Testis (tissue), 2 donors: ENCODE measurements at regions not wholly inside any gene's neighbourhood (a gene's known extent, or its start where the extent isn't known, plus 50 kb on each side); places are given as distances from the start of the nearest gene placed in this dataset.

Source experiments
- DNase-seq: peaks from one replicate; pipeline ENCODE4 v3.0.0-alpha.2; 2019
- H3K27ac ChIP-seq, 2 donors: fragments of 200-600 bp; sonication (generic); one replicate each; pipeline ENCODE4 v1.5.1; 2019
- H3K27me3 ChIP-seq: fragments of 200-600 bp; sonication (generic); one replicate; pipeline ENCODE4 v1.5.1; 2019
- H3K36me3 ChIP-seq: fragments of 200-600 bp; sonication (generic); one replicate; pipeline ENCODE4 v1.5.1; 2017; ENCODE audit warnings: low read depth; ENCODE audit errors: missing control alignments
- H3K4me1 ChIP-seq: fragments of 200-600 bp; sonication (generic); one replicate; pipeline ENCODE4 v1.5.1; 2019
- H3K4me3 ChIP-seq, 2 donors: fragments of 200-600 bp; sonication (generic); one replicate each; pipeline ENCODE4 v1.5.1; 2017 to 2019
- H3K9me3 ChIP-seq: fragments of 200-600 bp; sonication (generic); one replicate; pipeline ENCODE4 v1.5.1; 2017
- POLR2A ChIP-seq: fragments of 450-650 bp; IDR thresholded peaks from one replicate; pipeline ENCODE4 v1.6.1; 2017; ENCODE audit warnings: antibody characterized with exemption, mild to moderate bottlenecking, moderate library complexity
- WGBS, 2 donors: methylation state at CpG; one replicate each; pipeline ENCODE4 v1.1.5; 2018; 5-methylcytosine and 5-hydroxymethylcytosine counted together
- intact Hi-C: fragments of 100-400 bp; cut with DNase I; formaldehyde crosslinking; loops from one replicate; pipeline ENCODE4 v1.15.1; 2023; ENCODE audit warnings: low total_unique reads
- TF ChIP-seq, protein P1 (sequence below), 3 experiments: fragments of 450-650 bp in 2 of 3; fragments of 200-600 bp in 1 of 3; sonication (generic) in 1 of 3; IDR thresholded peaks; one replicate each; pipeline ENCODE4 v1.5.1; 2016 to 2019; ENCODE audit warnings: antibody characterized with exemption in 3 of 3, mild to moderate bottlenecking in 2 of 3, moderate library complexity in 1 of 3

DNA sequence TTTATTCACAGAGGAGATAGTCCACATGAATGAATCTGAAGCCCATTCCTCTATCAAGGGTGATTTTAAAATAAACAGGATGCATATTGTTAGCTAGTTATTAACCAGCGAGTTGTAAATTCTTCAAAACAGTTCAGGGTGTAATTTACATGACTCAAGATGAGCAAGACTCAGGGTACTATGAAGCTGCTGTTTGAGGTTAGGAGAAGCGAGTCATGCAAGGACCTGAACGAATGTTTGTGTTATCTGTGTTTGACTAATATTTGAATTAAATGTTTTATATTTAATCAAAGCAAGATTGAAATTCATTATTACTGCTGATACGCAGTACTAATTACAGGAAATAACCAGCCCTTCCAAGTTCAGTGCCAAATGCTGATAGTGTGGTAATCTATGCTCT, 191.1 kb downstream of the SAMD5 start:
- 56 to 61% methylated on average over 4 of the region's 4 CpGs for WGBS, 2 donors
- intact Hi-C loops: no loop called here

DNA sequence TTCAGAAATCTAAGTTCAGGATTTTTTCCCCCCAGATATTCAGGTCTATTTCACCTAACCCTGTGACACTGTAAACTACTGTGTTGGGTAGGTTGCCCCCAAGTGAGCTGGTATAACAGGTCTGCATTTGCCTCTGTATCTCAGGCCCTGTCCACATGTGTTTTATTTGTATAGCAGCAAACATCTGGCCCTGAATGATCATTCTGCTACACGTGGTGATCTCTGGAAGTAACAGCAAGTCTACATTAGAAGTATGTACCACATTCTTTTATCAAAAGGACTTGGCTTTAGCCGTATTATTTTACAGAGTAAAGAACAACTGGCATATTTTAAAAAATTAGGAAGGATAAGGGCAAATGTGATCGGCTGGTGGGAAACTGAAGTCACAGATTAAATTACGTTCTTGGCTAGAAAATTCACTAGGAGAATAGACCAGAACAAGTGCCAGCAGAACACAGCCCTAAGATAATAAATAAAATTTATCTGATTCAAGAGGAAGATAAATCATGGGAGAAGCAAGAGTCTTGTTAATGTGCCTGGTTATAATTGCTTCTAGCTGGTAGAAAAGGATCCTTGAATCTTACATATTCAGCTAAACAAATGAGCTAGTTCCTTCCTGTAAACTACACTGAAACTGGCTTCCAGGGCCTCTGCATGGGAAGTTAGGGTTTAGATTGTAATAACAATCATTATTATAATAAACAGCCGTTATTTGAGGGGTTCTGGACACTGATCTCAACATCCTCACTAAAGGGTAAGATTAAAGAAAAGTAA, 192.1 kb downstream of the SAMD5 start:
- H3K4me1 ChIP-seq: peaks cover 7% of the 10 kb centered on the region
- H3K27me3 ChIP-seq: no peaks in the 10 kb centered on the region
- H3K27ac ChIP-seq: no peak overlapping the region
- no peaks in the 10 kb centered on the region for H3K9me3 ChIP-seq
- no peak for DNase-seq
- H3K36me3 ChIP-seq: no peaks in the 10 kb centered on the region
- 36 to 49% methylated on average over 5 of the region's 5 CpGs for WGBS, 2 donors
- intact Hi-C loops: no loop called here
- no peak overlapping the region for H3K4me3 ChIP-seq
- no peak for TF ChIP-seq POLR2A
- TF ChIP-seq, protein P1, sequence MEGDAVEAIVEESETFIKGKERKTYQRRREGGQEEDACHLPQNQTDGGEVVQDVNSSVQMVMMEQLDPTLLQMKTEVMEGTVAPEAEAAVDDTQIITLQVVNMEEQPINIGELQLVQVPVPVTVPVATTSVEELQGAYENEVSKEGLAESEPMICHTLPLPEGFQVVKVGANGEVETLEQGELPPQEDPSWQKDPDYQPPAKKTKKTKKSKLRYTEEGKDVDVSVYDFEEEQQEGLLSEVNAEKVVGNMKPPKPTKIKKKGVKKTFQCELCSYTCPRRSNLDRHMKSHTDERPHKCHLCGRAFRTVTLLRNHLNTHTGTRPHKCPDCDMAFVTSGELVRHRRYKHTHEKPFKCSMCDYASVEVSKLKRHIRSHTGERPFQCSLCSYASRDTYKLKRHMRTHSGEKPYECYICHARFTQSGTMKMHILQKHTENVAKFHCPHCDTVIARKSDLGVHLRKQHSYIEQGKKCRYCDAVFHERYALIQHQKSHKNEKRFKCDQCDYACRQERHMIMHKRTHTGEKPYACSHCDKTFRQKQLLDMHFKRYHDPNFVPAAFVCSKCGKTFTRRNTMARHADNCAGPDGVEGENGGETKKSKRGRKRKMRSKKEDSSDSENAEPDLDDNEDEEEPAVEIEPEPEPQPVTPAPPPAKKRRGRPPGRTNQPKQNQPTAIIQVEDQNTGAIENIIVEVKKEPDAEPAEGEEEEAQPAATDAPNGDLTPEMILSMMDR (IDR thresholded peaks at IDR 0.05): no peak

More for the DNA sequence above, 191.1 kb downstream of the SAMD5 start:
- no peak for DNase-seq
- no peak overlapping the region for H3K27ac ChIP-seq
- H3K4me3 ChIP-seq: no peak overlapping the region
- H3K27me3 ChIP-seq: no peaks in the 10 kb centered on the region
- no peaks in the 10 kb centered on the region for H3K36me3 ChIP-seq
- H3K9me3 ChIP-seq: no peaks in the 10 kb centered on the region
- TF ChIP-seq, protein P1 (IDR thresholded peaks at IDR 0.05): no peak
- TF ChIP-seq POLR2A: no peak
- H3K4me1 ChIP-seq: peaks cover 7% of the 10 kb centered on the region

GRCh38 chr6:147704691-147705090, 196.2 kb downstream of the SAMD5 start:
- 52 to 71% methylated on average over 5 of the region's 5 CpGs for WGBS, 2 donors
- Histone ChIP-seq H3K9me3 (no peaks in the 10 kb centered on the region), H3K27ac (no peak overlapping the region), H3K36me3 (no peaks in the 10 kb centered on the region), H3K4me1 (peaks cover 5% of the 10 kb centered on the region), H3K4me3 (no peak overlapping the region), H3K27me3 (no peaks in the 10 kb centered on the region)
- DNase-seq: no peak
- TF ChIP-seq POLR2A: no peak
- TF ChIP-seq, protein P1 (IDR thresholded peaks at IDR 0.05): no peak
- intact Hi-C loops: no loop called here

- no peak overlapping the region for H3K4me3 ChIP-seq
- H3K27ac ChIP-seq: no peak overlapping the region
- TF ChIP-seq POLR2A: no peak
- TF ChIP-seq, protein P1 (IDR thresholded peaks at IDR 0.05): no peak
- H3K9me3 ChIP-seq: no peaks in the 10 kb centered on the region
- no peaks in the 10 kb centered on the region for H3K27me3 ChIP-seq
- no peak for DNase-seq
- no peaks in the 10 kb centered on the region for H3K36me3 ChIP-seq
- H3K4me1 ChIP-seq: peaks cover 3% of the 10 kb centered on the region
- intact Hi-C loops: no loop called here
Observed at GRCh38 chr6:147707524-147707923, 199.0 kb downstream of the SAMD5 start.

DNA sequence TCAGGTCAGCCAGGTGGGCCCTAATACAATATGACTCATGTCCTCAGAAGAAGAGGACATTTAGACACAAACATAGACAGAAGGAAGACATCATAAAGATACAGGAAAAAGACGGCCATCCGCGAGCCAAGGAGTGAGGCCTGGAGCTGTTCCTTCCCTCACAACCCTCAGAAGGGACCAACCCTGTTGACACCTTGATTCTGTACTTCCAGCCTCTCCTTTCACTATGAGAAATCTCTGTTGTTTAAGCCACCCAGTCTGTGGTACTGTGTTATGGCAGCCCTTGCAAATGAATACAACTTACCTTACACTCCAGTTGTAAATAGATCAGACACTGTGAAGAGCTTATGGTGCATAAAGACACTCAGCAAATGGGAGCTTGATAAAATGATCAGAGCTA, 199.7 kb downstream of the SAMD5 start:
- no peak for DNase-seq
- no peaks in the 10 kb centered on the region for H3K36me3 ChIP-seq
- H3K4me3 ChIP-seq: no peak overlapping the region
- no peak overlapping the region for H3K27ac ChIP-seq
- WGBS, 2 donors: 95 to 97% methylated on average over 3 of the region's 3 CpGs
- no peaks in the 10 kb centered on the region for H3K27me3 ChIP-seq
- no peak for TF ChIP-seq POLR2A
- TF ChIP-seq, protein P1 (IDR thresholded peaks at IDR 0.05): no peak
- peaks cover 3% of the 10 kb centered on the region for H3K4me1 ChIP-seq
- intact Hi-C loops: no loop called here
- no peaks in the 10 kb centered on the region for H3K9me3 ChIP-seq
